Thyroid gland (tissue), 4 donors: ENCODE measurements at regions not wholly inside any gene's neighbourhood (a gene's known extent, or its start where the extent isn't known, plus 50 kb on each side); places are given as distances from the start of the nearest gene placed in this dataset.

Source experiments
- CTCF ChIP-seq, 6 experiments: fragments of 200-600 bp in 3 of 6; fragments of 450-650 bp in 3 of 6; sonication (generic) in 3 of 6; IDR thresholded peaks; one replicate each; pipeline ENCODE4 v1.5.1; 2016 to 2019; ENCODE audit warnings: antibody characterized with exemption in 6 of 6, mild to moderate bottlenecking in 2 of 6, inconsistent platforms in 1 of 6, moderate library complexity in 1 of 6
- POLR2A ChIP-seq, 2 donors: fragments of 450-650 bp; IDR thresholded peaks; one replicate each; pipeline ENCODE4 v1.6.1; 2017; ENCODE audit warnings: antibody characterized with exemption in 2 of 2, mild to moderate bottlenecking in 2 of 2, moderate library complexity in 1 of 2

- TF ChIP-seq CTCF (IDR thresholded peaks at IDR 0.05) (no peak), POLR2A (IDR thresholded peaks at IDR 0.05) (no peak)
Measured at GRCh38 chr5:29896646-29897045, 1296.8 kb upstream of the CDH6 start.
